ENCODE measurements at regions not wholly inside any gene's neighbourhood (a gene's known extent, or its start where the extent isn't known, plus 50 kb on each side); places are given as distances from the start of the nearest gene placed in this dataset.
"Not testable (repeated sequence)": the region's sequence is repeated elsewhere in the genome, so short reads cannot be mapped to it uniquely, and the experiment has no call there.

DNA sequence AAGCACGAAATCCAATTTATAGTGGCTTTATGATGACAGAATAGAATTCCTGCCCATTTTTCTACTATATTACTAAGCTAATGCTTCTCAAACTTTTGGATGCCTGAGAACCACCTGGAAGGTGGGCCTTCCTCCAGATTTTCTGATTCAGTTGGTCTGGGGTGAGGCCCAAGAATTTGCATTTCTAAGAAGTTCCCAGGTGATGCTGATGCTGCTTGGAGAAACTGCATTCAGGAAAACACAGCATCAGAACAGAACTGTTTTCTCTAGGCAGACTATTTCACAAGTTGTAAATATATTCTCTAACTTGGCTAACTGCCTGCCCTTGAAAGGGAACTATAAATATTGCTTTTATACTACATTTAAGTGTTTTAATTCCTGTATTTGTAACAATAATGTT, 644.9 kb upstream of the DPPA4 start:
- in situ Hi-C loops (cut with HindIII; ENCODE audit: low sequenced_read_pairs): no loop called here

DNA sequence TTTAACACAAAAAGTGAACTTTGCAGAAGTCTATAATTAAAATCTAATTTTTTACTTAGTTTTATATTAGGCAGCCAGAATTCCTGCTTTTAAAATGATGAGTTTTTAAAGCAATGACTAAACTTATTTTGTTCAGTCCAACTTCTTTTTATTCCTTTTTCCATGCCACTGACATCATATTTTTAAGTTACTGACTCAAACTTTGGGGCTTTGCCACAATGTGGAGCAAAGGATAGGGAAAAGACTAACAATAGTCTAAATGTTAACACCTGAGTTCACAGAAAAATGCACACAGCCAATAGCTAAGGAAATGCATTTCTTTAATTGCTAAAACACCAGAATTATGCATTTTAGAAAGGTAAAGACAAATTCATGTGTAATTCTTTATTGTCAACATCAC, 647.6 kb upstream of the DPPA4 start:
- in situ Hi-C loops (cut with HindIII; ENCODE audit: low sequenced_read_pairs): no loop called here

DNA sequence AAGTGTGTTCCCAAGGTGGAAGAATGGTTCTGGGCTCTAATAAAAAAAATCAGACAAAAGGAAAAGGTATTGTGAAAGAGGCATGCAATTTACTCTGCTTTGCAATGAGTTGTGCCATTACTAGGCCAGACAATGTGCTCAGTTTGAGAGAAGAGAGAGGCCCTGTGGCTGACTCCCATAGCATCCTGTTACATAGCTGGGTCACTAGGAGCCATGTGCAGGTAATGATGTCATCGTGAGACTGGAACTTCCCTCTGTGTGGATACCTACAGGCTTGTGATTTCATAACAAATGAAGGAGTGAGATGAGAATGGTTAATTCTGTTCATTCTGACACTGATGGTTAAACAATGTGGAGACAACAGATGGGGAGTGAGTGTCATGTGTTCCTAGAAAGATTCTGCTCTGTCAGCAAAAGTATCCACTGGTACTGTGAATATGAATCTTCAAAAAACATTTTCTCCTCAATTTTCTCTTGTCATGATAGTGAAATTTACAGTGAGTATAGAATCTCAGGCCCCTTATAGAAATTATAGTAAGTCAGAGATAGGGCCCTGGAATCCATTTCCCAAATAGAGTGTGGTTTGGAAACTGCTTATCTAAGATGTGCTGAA, 648.7 kb upstream of the DPPA4 start:
- in situ Hi-C loops (cut with HindIII; ENCODE audit: low sequenced_read_pairs): no loop called here

DNA sequence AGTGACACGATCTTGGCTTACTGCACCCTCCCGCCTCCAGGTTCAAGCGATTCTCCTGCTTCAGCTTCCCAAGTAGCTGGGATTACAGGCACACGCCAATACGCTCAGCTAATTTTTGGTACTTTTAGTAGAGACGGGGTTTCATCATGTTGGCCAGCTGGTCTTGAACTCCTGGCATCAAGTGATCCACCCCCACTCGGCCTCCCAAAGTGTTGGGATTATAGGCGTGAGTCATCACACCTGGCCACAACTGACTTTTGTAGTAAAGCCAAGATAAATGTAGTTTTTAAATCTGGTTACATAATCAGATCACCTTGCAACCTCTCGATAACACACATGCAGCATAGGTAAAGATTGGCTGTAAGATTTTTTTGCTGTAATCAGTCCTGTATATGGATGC, 657.5 kb upstream of the DPPA4 start:
- in situ Hi-C loops (cut with HindIII; ENCODE audit: low sequenced_read_pairs): no loop called here

DNA sequence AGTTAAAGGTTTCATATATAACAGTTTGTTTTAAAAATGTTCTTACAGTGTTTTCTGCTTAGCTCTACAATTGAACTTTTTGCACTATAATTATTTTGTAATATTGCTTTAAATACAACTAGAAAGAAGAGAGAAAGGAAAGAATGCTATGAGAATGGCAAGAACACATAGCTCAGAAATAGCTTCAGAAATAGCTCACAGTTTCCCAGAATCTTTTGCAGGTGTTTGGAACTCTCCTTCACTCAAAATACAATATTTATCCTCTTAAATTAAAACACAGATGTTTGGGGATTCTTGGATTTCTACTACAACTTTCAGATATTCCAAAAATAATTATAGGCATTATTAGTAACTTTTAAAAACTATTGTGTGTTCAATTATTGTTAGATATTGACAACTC, 658.0 kb upstream of the DPPA4 start:
- in situ Hi-C loops (cut with HindIII; ENCODE audit: low sequenced_read_pairs): no loop called here

DNA sequence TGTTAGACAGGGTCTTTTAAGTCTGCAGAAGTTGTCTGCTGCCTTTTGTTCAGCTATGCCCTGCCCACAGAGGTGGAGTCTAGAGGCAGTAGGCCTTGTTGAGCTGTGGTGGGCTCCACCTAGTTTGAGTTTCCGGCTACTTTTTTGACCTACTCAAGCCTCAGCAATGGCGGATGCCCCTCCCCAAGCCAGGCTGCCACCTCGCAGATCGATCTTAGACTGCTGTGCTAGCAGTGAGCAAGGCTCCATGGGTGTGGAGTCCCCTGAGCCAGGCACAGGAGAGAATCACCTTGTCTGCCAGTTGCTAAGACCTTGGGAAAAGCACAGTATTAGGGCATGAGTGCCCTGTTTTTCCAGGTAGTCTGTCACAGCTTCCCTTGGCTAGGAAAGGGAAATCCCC, 664.6 kb upstream of the DPPA4 start:
- in situ Hi-C loops (cut with HindIII; ENCODE audit: low sequenced_read_pairs): not testable (repeated sequence)

DNA sequence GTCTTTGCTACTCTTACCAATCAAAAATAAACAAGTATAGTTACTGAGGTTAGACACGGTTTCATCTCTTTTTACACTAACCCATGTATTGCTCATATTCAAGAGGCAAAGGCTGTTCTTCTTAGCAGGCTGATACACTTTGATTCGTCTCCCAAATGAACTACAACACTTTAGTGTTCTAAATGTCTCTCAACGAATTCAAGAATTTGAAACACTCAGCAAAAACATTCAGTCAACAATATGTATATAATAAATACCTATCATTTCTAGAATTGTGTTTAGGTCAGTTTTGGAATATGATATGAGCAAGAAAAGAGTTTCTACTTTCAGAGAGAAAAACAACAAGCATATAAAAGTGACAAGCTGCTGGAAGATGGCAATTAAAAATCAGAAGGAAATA, 669.6 kb upstream of the DPPA4 start:
- in situ Hi-C loops (cut with HindIII; ENCODE audit: low sequenced_read_pairs): no loop called here

DNA sequence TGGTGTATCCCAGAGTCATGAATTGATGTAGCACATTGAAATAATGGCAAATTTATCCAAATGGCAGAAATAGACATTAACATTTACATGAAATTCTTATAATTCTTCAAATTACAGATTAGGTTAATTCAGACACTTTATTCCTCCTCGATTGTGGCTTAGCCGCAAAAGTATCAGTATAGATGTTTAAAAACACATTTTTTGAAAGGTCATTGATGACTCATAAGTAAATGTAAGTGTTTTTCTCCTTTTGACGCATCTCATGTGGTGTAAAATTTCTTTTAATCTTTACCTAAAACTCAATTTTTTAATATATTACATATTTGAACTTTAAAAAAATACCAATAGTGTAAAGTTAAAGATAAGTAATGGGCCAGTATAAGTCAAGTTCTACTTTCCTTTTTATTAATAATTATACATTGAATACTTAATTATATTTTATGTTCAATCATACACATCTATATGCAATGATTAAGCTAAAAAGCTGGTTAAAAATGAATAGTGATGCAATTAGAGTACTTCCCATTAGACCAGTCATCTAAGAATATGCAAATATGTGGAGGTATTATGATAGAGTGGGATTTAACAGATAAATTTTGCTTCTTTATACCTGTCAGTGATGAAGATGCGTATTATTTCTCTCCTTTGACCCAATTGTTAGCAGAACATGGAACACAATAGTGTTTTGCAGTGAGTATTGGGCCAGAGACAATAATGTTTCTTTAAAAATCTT, 678.1 kb upstream of the DPPA4 start:
- in situ Hi-C loops (cut with HindIII; ENCODE audit: low sequenced_read_pairs): no loop called here

DNA sequence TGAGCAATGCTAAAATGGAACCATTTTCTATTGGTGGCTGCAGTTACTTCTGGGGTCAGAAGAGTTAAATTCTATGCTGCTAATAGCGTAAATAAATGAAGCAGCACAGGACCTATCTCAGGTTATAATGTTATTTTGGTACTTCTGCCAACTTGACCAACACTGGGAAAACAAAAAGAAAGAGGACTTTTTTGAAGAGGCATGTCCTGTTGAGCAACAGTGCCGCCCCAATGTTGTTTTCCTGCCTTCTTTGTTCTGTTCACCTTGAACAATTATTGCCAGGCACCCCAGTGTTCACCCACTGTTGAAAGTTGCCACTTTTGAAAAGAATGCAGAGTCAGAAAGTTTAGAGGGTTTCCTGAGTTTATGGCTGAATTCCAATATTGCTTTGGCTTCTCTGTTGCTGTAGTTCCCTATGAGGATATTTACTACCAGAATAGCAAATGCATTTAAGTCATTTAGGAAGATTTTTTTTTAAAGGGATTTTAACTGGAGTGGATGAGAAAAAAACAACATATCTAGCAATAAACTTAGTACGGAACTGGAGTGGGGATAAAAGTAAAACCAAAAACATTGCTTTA, 679.0 kb upstream of the DPPA4 start:
- in situ Hi-C loops (cut with HindIII; ENCODE audit: low sequenced_read_pairs): no loop called here

DNA sequence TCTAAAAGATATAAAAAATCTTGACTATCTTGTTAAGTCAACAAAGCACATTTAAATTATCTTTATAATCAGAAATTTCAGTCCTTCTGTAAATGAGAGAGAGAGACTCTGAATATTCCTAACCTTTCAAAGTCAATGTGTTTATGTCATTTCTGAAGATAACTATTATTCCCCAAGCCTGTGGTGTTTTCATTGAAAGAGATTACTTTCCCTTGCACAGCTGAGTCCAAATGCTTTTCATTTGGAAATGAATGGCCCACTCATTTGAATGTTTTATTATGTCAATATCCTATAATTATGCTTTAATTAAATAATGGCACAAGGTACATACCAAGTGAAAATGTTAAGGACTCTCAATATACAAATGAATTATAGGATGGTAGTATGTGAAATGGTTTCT, 680.0 kb upstream of the DPPA4 start:
- in situ Hi-C loops (cut with HindIII; ENCODE audit: low sequenced_read_pairs): no loop called here

DNA sequence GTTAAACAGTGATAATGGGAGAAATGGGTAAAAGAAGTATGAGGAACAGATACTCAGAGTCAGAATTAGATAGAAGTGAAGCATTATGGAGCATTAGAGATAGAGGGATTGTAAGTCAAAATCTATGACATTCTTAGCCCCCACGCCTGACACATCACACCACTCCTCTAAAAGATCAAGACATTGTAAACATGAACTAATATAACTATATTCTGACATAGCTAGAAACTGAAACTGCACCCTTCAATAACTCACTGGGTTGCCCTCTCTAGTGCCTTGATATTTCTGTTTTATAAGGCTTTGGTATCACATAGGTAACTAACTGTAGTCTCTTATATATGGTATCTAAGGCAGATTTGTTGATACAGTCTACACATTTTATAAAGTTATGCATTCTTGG, 684.3 kb upstream of the DPPA4 start:
- in situ Hi-C loops (cut with HindIII; ENCODE audit: low sequenced_read_pairs): no loop called here

DNA sequence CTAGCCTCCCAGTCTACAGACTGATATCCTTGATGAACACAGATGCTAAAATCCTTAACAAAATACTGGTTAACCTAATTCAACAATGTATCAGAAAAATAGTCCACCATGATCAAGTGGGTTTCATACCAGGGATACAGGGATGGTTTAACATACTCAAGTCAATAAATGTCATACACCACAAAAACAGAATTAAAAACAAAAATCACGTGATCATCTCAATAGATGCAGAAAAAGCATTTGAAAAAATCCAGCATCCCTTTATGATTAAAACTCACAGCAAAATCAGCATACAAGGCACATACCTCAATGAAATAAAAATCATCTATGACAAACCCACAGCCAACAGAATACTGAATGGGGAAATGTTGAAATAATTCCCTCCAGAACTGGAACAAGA, 685.7 kb upstream of the DPPA4 start:
- in situ Hi-C loops (cut with HindIII; ENCODE audit: low sequenced_read_pairs): not testable (repeated sequence)

DNA sequence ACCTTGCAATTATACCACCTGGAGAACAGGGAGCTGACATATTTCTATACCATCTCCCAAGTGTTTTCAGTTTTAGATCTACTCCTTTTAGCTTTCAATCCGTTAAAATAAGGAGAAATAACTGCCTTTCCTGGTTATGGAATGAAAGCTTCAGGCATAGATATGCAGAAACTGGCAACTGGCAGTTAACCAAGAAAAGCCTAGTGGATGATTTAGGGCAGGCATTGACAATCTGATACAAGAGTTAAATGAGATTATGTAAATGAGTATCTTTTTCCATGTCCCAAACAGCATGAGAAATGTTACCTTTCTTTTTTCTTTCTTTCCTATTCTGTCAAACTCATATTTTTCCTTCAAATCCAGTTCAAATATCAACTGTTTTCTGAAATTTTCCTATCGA, 689.1 kb upstream of the DPPA4 start:
- in situ Hi-C loops (cut with HindIII; ENCODE audit: low sequenced_read_pairs): no loop called here

DNA sequence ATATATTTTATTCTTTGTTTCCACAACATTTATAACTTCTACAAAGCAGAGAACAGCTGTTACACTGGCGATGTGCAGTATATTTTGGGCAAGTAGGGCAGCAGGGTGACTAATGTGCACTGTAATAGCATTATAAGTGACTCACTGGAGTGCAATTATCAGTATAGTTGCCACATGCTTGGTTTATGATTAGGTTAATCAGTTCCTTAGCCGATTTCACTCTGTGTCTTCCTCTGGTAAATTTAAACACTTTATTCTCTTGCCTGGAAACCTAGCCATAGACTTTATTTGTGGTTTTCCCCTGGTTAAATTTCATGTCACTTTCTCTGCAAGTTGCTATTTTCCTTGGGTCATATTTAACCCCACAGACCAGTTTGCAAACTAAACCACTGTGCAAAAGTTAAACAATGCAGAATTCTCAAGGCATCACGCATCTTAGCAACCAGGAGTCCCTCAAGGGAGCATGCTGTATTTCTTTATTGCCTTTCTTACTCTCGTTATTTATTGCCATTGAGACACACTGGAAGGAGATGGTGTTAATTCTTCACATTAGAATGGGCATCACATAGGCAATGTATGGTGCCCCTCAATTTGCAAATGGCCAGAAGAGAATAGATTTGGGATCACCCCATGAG, 690.2 kb upstream of the DPPA4 start:
- in situ Hi-C loops (cut with HindIII; ENCODE audit: low sequenced_read_pairs): no loop called here

DNA sequence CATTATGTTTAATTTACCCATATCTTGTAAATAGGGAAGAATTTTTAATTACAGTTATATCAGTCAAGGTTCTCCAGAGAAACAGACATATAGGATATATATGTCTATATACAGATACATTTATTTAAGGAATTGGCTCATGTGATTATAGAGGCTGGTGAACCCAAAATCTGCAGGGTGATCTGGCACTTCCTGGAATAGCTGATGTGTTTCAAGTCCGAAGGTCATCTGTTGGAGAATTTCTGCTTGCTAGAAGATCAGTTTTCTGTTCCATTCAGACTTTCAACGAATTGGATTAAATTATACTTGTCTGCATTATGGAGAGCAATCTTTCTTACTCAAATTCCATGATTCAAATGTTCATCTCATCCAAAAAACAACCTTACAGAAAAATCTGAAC, 694.6 kb upstream of the DPPA4 start:
- in situ Hi-C loops (cut with HindIII; ENCODE audit: low sequenced_read_pairs): no loop called here

DNA sequence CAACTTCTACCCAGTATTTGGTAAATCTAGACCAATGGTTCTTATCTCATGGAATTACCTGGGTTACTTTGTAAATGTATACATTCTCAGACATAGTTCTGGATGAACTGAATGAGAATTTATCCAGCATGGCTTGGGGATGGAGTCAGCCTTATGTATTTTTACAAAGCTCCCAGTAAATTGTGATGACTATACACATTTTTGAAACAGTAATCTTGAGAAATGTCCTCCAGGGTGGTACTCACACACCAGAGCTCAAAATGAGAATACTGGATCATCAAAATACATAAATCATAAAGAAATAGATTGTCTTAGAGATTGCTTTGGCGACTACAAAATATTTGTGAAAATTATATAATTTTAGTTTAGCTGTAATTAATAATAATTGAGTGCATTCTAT, 722.1 kb upstream of the DPPA4 start:
- in situ Hi-C loops (cut with HindIII; ENCODE audit: low sequenced_read_pairs): no loop called here

DNA sequence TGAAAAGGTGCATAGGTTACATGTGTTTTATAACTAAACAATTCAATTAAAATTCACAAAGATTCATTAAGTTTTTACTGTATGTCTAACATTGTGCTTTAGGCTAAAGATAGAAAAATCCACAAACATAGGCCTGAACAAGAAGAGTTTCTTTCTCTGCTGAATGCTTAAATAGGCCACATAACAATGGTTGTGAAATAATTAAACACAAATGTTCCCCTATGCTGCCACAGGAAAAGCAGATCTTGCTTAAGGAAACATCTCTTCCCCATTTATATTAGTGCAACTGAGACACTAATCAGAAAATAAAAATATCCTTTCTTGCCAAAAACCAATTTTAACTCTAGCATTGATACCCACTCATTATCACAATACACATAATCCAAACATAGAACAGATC, 725.4 kb upstream of the DPPA4 start:
- in situ Hi-C loops (cut with HindIII; ENCODE audit: low sequenced_read_pairs): no loop called here

DNA sequence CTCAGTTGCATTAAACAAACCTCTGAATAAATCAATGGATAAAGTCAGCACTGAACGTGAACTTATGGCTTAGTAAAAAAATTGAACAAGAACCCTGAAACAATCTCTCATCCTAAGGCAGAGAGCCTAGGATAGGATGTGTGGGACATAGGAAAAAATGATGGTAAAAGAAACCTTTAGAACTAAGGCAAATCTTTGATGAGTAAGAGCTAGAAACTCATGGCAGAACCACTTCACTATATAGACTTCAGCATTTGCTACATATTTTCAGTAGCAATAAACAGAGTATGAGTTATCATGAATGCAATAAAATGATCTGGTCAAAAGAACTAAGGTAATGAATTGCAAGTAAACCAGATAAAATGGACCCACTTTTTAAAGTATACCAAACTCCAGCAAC, 725.8 kb upstream of the DPPA4 start:
- in situ Hi-C loops (cut with HindIII; ENCODE audit: low sequenced_read_pairs): no loop called here

DNA sequence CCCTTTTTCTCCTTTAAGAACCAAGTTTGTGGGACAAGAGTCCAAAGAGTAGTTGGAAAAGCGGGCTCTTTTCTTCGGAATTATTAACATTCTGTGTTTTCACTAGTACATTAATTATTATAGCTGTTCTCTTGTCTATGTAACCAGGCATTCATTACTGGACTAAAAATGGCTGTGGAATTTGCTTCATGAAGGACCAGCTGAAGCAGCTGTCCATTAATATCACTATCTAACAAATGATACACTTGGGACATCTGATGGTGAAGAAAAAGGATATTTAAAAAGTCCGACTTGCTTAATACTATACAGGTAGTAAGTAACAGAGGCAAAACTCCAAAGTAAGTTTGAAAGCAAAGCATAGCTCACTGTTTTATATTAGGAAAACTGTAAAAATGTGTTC, 728.9 kb upstream of the DPPA4 start:
- in situ Hi-C loops (cut with HindIII; ENCODE audit: low sequenced_read_pairs): no loop called here

DNA sequence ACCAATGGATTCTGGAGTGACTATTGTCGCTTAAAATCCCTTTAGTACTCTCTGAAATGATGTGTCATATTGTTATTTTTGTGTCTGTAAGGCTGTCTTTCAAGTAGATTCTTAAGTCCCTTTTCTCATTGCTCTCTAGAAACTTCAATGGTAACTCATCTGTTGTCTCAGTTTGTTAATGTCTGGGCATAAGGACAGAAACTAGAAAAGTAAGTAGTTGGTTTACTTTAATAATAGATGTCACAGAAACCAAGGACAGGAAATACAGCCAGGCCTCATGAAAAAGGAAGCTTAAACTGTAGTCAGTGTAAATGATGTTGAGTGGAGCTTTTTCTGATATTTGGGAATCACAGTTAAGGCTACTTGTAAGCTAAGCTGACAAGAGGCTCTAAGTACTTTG, 730.2 kb upstream of the DPPA4 start:
- in situ Hi-C loops (cut with HindIII; ENCODE audit: low sequenced_read_pairs): no loop called here

DNA sequence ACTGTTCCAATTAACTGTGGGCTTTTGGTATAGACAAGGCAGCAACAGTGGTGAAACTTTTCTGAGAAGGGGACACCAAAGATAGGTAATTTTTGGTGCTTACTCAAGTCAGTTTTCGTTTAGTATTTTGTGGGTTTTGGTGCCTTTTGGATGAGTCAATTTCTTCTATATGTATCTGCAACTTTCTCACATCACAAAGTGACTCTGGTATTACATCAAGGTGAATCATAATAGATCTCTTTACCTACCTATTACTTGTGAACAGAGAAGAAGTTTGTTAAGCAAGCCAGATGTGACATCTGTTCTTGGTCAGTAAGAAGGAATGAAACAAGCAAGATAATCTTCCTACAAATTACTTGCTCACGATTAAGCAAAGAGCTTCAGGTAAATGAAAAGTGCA, 732.4 kb upstream of the DPPA4 start:
- in situ Hi-C loops (cut with HindIII; ENCODE audit: low sequenced_read_pairs): no loop called here
